RWPE2 (cell line): ENCODE measurements at regions not wholly inside any gene's neighbourhood (a gene's known extent, or its start where the extent isn't known, plus 50 kb on each side); places are given as distances from the start of the nearest gene placed in this dataset.

Experiments used
- ATAC-seq: fragments of 200-7000 bp; cut with Tn5 transposase; 3 replicates; pipeline ENCODE4 v1.9.1; 2021; ENCODE audit warnings: low read depth
- DNase-seq: peaks from one replicate; pipeline ENCODE4 v3.0.0-alpha.2; 2020; ENCODE audit warnings: low spot score
- H3K27ac ChIP-seq: fragments of 450-650 bp; 2 replicates; pipeline ENCODE4 v1.5.1; 2017; ENCODE audit warnings: mild to moderate bottlenecking; ENCODE audit not compliant: poor library complexity, severe bottlenecking
- H3K27me3 ChIP-seq: fragments of 250-450 bp; sonication (Bioruptor Pico); 2 replicates; pipeline ENCODE4 v1.5.1; 2021; ENCODE audit warnings: mild to moderate bottlenecking, moderate library complexity; ENCODE audit not compliant: insufficient read depth, poor library complexity, severe bottlenecking
- H3K36me3 ChIP-seq: fragments of 250-450 bp; sonication (Bioruptor Pico); 2 replicates; pipeline ENCODE4 v1.5.1; 2020; ENCODE audit warnings: low read depth, mild to moderate bottlenecking, moderate library complexity
- H3K4me1 ChIP-seq: fragments of 250-450 bp; sonication (Bioruptor Pico); 2 replicates; pipeline ENCODE4 v1.5.1; 2021; ENCODE audit warnings: mild to moderate bottlenecking, moderate library complexity; ENCODE audit not compliant: insufficient read depth, poor library complexity, severe bottlenecking
- H3K4me3 ChIP-seq: fragments of 250-450 bp; sonication (Bioruptor Pico); 2 replicates; pipeline ENCODE4 v1.5.1; 2021; ENCODE audit warnings: mild to moderate bottlenecking, moderate library complexity; ENCODE audit not compliant: severe bottlenecking
- H3K9me3 ChIP-seq: fragments of 250-450 bp; sonication (Bioruptor Pico); 2 replicates; pipeline ENCODE4 v1.5.1; 2021; ENCODE audit warnings: mild to moderate bottlenecking, moderate library complexity; ENCODE audit not compliant: severe bottlenecking
- TF ChIP-seq, protein P1 (sequence below): fragments of 450-650 bp; IDR thresholded peaks from one replicate; pipeline ENCODE4 v1.5.1; 2017; ENCODE audit warnings: mild to moderate bottlenecking, moderate library complexity; ENCODE audit not compliant: poor library complexity, severe bottlenecking

DNA sequence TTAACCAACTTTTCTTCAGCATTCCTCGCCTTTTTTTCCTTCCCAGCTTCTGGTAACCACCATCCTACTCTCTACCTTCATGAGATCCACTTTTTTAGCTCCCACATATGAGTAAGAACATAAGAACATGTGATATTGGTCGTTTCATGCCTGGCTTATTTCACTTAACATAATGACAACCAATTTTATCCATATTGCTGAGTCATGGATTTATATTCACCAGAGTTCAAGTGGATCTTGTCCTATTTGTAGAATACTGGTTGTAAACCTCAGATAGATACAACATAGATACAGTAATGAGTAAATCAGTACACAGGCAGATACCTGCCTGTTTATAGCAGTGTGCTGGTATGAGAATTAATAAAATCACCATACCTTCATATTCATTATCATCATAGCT, 412.0 kb upstream of the RBMS3 start:
- Histone ChIP-seq H3K4me1 (no peaks in the 10 kb centered on the region), H3K9me3 (no peaks in the 10 kb centered on the region), H3K4me3 (no peak overlapping the region), H3K36me3 (no peaks in the 10 kb centered on the region), H3K27ac (no peak overlapping the region), H3K27me3 (no peaks in the 10 kb centered on the region)
- ATAC-seq: no peak
- DNase-seq: no peak
- TF ChIP-seq, protein P1, sequence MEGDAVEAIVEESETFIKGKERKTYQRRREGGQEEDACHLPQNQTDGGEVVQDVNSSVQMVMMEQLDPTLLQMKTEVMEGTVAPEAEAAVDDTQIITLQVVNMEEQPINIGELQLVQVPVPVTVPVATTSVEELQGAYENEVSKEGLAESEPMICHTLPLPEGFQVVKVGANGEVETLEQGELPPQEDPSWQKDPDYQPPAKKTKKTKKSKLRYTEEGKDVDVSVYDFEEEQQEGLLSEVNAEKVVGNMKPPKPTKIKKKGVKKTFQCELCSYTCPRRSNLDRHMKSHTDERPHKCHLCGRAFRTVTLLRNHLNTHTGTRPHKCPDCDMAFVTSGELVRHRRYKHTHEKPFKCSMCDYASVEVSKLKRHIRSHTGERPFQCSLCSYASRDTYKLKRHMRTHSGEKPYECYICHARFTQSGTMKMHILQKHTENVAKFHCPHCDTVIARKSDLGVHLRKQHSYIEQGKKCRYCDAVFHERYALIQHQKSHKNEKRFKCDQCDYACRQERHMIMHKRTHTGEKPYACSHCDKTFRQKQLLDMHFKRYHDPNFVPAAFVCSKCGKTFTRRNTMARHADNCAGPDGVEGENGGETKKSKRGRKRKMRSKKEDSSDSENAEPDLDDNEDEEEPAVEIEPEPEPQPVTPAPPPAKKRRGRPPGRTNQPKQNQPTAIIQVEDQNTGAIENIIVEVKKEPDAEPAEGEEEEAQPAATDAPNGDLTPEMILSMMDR: no peak

DNA sequence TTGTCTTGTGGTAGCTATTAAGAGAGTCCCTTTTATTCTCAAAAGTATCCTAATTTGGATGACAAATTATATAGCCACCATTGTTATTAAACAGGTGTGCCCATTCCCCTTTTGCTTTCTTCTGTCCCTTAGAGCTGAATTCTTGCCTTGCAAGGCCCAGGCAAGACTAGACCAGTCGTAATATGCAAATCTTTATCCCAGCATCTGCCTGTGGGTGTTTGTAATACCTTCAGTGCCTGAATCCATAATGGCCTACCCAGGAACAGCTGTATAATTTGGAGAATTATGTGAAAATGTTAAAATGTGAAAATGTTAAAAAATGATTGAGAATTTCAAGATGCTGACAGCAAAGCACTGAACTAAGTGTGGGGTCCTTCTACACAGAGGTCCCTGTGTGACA, 403.0 kb upstream of the RBMS3 start:
- no peak for ATAC-seq
- TF ChIP-seq, protein P1: no peak
- no peak overlapping the region for H3K27ac ChIP-seq

DNA sequence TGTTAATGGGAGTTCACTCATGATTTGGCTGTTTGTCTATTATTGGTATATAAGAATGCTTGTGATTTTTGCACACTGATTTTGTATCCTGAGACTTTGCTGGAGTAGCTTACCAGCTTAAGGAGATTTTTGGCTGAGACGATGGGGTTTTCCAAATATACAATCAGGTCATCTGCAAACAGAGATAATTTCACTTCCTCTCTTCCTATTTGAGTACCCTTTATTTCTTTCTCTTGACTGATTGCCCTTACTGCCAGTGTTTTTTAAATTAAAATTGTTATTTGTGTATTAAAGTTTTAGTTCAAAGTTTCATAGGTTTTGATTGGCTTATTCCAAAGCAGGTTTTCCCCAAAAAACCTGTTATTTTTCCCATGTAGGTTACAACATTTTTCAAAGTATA, 390.5 kb upstream of the RBMS3 start:
- H3K36me3 ChIP-seq: no peaks in the 10 kb centered on the region
- no peak overlapping the region for H3K27ac ChIP-seq
- no peaks in the 10 kb centered on the region for H3K4me1 ChIP-seq
- TF ChIP-seq, protein P1: no peak
- H3K9me3 ChIP-seq: no peaks in the 10 kb centered on the region
- no peak overlapping the region for H3K4me3 ChIP-seq
- H3K27me3 ChIP-seq: no peaks in the 10 kb centered on the region
- ATAC-seq (no peak), DNase-seq (no peak)

More for the DNA sequence above, 403.0 kb upstream of the RBMS3 start:
- Histone ChIP-seq H3K9me3 (no peaks in the 10 kb centered on the region), H3K4me1 (no peaks in the 10 kb centered on the region), H3K36me3 (no peaks in the 10 kb centered on the region), H3K4me3 (no peak overlapping the region), H3K27me3 (no peaks in the 10 kb centered on the region)
- no peak for DNase-seq

DNA sequence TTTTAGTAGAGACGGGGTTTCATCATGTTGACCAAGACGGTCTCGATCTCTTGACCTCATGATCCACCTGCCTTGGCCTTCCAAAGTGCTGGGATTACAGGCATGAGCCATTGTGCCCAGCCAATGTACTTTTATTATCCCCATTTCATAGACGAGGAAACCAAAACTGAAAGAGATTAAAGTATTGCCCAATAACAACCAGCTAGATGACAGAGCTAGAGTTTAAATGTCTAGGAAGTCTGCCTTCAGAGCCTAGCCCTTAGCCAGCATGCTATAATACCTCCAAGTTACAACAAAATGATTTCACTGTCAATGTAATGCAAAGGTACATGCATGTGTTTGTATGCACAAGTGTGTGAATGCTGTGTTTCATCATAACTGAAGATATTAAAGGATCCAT, 389.4 kb upstream of the RBMS3 start:
- no peak for ATAC-seq
- DNase-seq: no peak

DNA sequence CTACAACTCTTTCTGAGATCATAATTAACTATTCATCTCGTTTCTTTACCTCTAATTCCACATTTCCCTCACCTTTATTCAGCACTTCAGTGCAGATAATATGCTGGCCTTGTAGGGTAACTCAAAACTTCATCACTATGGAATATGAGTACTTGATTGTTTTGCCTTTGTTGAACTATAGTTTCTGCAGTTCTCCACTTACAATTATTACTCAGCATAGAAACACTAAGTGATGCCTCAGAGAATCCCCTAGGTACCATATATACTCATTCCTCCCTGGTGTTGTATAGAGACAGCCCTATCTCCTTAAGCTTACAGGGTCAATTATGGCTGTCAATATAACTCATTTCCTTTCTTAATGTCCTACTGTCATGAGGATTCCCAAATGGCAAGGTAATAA, 380.6 kb upstream of the RBMS3 start:
- Histone ChIP-seq H3K36me3 (no peaks in the 10 kb centered on the region), H3K4me1 (no peaks in the 10 kb centered on the region), H3K27me3 (no peaks in the 10 kb centered on the region), H3K27ac (no peak overlapping the region), H3K4me3 (no peak overlapping the region), H3K9me3 (no peaks in the 10 kb centered on the region)
- DNase-seq: no peak
- TF ChIP-seq, protein P1: no peak
- ATAC-seq: no peak

More for the DNA sequence above, 389.4 kb upstream of the RBMS3 start:
- Histone ChIP-seq H3K27me3 (no peaks in the 10 kb centered on the region), H3K9me3 (no peaks in the 10 kb centered on the region), H3K36me3 (no peaks in the 10 kb centered on the region), H3K4me3 (no peak overlapping the region), H3K4me1 (no peaks in the 10 kb centered on the region), H3K27ac (no peak overlapping the region)
- TF ChIP-seq, protein P1: no peak
